Endothelial cell of umbilical vein (primary cell): ENCODE measurements at regions not wholly inside any gene's neighbourhood (a gene's known extent, or its start where the extent isn't known, plus 50 kb on each side); places are given as distances from the start of the nearest gene placed in this dataset.

Experiments used
- BruUV-seq: library from RNA; stranded (reverse); fragments of 400-500 nt; replicated peaks from 2 replicates; lab custom pipeline; 2021; lab: Mats Ljungman, UMichigan
- CTCF ChIA-PET: fragments of 300-600, 350-600 bp; sonication (Branson Sonifier 250); formaldehyde crosslinking; loops from one replicate; lab custom pipeline; 2021; ENCODE audit warnings: antibody characterized with exemption, inconsistent platforms; lab: Charles Lee
- POLR2A ChIA-PET: fragments of 300-600, 350-600 bp; sonication (Branson Sonifier 250); formaldehyde crosslinking; loops from one replicate; lab custom pipeline; 2021; ENCODE audit warnings: antibody characterized with exemption, inconsistent platforms; lab: Charles Lee
- DNase-seq: peaks from one replicate; pipeline ENCODE4 v3.0.0-alpha.2; 2011; ENCODE audit warnings: low read depth, low spot score
- FAIRE-seq: peaks from 2 replicates; lab custom pipeline; 2011; peaks lifted over from hg19 to GRCh38; lab: Jason Lieb, UNC
- H2AFZ ChIP-seq: 2 replicates; pipeline ENCODE4 v1.6.0; 2012; ENCODE audit warnings: low read depth, low read length, control low read depth, inconsistent platforms
- H3K27ac ChIP-seq: 2 replicates; pipeline ENCODE4 v1.5.1; 2011; ENCODE audit warnings: low read depth, mild to moderate bottlenecking, control low read depth, low read length, moderate library complexity; ENCODE audit not compliant: insufficient read depth
- H3K27me3 ChIP-seq, 2 experiments: 2 replicates each; pipeline versions ENCODE4 v1.6.0 to v1.6.1; 2011; ENCODE audit warnings: low read length in 2 of 2, mixed read lengths in 1 of 2; ENCODE audit not compliant: control insufficient read depth in 2 of 2, insufficient read depth in 2 of 2
- H3K36me3 ChIP-seq, 2 experiments: 2 replicates in 1 of 2; 3 replicates in 1 of 2; pipeline ENCODE4 v1.5.1; 2011; ENCODE audit warnings: low read length in 2 of 2, mild to moderate bottlenecking in 1 of 2, moderate library complexity in 1 of 2; ENCODE audit not compliant: control insufficient read depth in 2 of 2, insufficient read depth in 2 of 2; ENCODE audit errors: extremely low read depth in 1 of 2
- H3K4me1 ChIP-seq: 3 replicates; pipeline ENCODE4 v1.5.1; 2011; ENCODE audit warnings: mild to moderate bottlenecking, low read length; ENCODE audit not compliant: control insufficient read depth, insufficient read depth; ENCODE audit errors: extremely low read depth
- H3K4me2 ChIP-seq: 2 replicates; pipeline ENCODE4 v1.6.1; 2011; ENCODE audit warnings: low read length, control low read depth, mixed read lengths; ENCODE audit not compliant: insufficient read depth
- H3K4me3 ChIP-seq, 3 experiments: fragments of 200-600 bp in 1 of 3; sonication (generic), shearing (Covaris generic) in 1 of 3; replicated peaks in 1 of 3; 2 replicates each; pipeline ENCODE4 v1.5.1; 2011 to 2016; ENCODE audit warnings: control low read depth in 3 of 3, low read length in 3 of 3, mild to moderate bottlenecking in 2 of 3, inconsistent platforms in 1 of 3, low read depth in 1 of 3, moderate library complexity in 1 of 3; ENCODE audit not compliant: insufficient read depth in 1 of 3
- H3K79me2 ChIP-seq: 2 replicates; pipeline ENCODE4 v1.6.0; 2012; ENCODE audit warnings: low read length, inconsistent platforms; ENCODE audit not compliant: control insufficient read depth, insufficient read depth
- H3K9ac ChIP-seq: replicated peaks from 2 replicates; pipeline ENCODE3; 2011; ENCODE audit warnings: low read length, control low read depth; ENCODE audit not compliant: insufficient read depth; ENCODE audit errors: extremely low read depth
- H3K9me1 ChIP-seq: replicated peaks from 3 replicates; pipeline ENCODE4 v1.6.0; 2011; ENCODE audit warnings: mild to moderate bottlenecking, low read length; ENCODE audit not compliant: control insufficient read depth, insufficient read depth; ENCODE audit errors: extremely low read depth
- H3K9me3 ChIP-seq: replicated peaks from 2 replicates; pipeline ENCODE4 v1.5.1; 2012; ENCODE audit warnings: low read length, inconsistent platforms; ENCODE audit not compliant: control insufficient read depth, insufficient read depth
- H4K20me1 ChIP-seq: replicated peaks from 2 replicates; pipeline ENCODE3; 2011; ENCODE audit warnings: mild to moderate bottlenecking, low read length; ENCODE audit not compliant: control insufficient read depth, insufficient read depth; ENCODE audit errors: extremely low read depth
- CTCF ChIP-seq, 2 donors: IDR thresholded peaks; 1 replicate in 1 of 2; 2 replicates in 1 of 2; pipeline ENCODE4 v1.5.1; 2011; ENCODE audit warnings: low read length in 2 of 2, mild to moderate bottlenecking in 2 of 2, moderate library complexity in 2 of 2, control low read depth in 1 of 2, inconsistent platforms in 1 of 2, low read depth in 1 of 2; ENCODE audit not compliant: insufficient read depth in 1 of 2; ENCODE audit errors: extremely low read depth in 1 of 2
- EZH2 ChIP-seq: IDR thresholded peaks from 2 replicates; pipeline ENCODE4 v1.6.1; 2012; ENCODE audit warnings: borderline replicate concordance, low read depth, mild to moderate bottlenecking, moderate library complexity, low read length, inconsistent platforms; ENCODE audit not compliant: severe bottlenecking
- FOS ChIP-seq: IDR thresholded peaks from 2 replicates; pipeline ENCODE4 v1.6.1; 2011; ENCODE audit warnings: mild to moderate bottlenecking, low read length, moderate library complexity, borderline replicate concordance; ENCODE audit not compliant: insufficient read depth
- GATA2 ChIP-seq: IDR thresholded peaks from 2 replicates; pipeline ENCODE4 v1.7.0; 2011; ENCODE audit warnings: low read depth, mild to moderate bottlenecking, moderate library complexity, mixed read lengths, low read length; ENCODE audit not compliant: insufficient read length, insufficient read depth
- JUN ChIP-seq: IDR thresholded peaks from 2 replicates; pipeline ENCODE4 v1.6.1; 2011; ENCODE audit warnings: borderline replicate concordance, low read depth; ENCODE audit not compliant: insufficient read length, insufficient read depth
- MAX ChIP-seq: IDR thresholded peaks from 2 replicates; pipeline ENCODE4 v1.6.1; 2011; ENCODE audit not compliant: insufficient read depth, insufficient read length
- MYC ChIP-seq: IDR thresholded peaks from one replicate; pipeline ENCODE4 v1.6.1; 2011; ENCODE audit warnings: mild to moderate bottlenecking, low read depth, low read length
- POLR2A ChIP-seq: IDR thresholded peaks from 2 replicates; pipeline ENCODE4 v1.6.1; 2012; ENCODE audit warnings: low read depth, mild to moderate bottlenecking, control low read depth, low read length
- POLR2AphosphoS5 ChIP-seq: IDR thresholded peaks from 2 replicates; pipeline ENCODE4 v1.6.1; 2012; ENCODE audit warnings: low read depth, mild to moderate bottlenecking, control low read depth, low read length, moderate library complexity; ENCODE audit not compliant: insufficient read depth
- dilution Hi-C: fragments of 300-500 bp; cut with MboI; formaldehyde crosslinking; loops from one replicate; pipeline ENCODE4 v1.15.0; 2019; ENCODE audit warnings: low sequenced_read_pairs; ENCODE audit not compliant: extremely low pct_ligation_motif_present
- intact Hi-C: fragments of 100-400 bp; cut with micrococcal nuclease; formaldehyde crosslinking; loops from one replicate; pipeline ENCODE4 v1.10.0; 2022

- Histone ChIP-seq H3K4me3 (no peak overlapping the region), H3K27me3 (no peaks in the 10 kb centered on the region), H3K79me2 (no peaks in the 10 kb centered on the region), H3K4me2 (no peak overlapping the region), H3K9me3 (no peaks in the 10 kb centered on the region), H3K9me1 (no peaks in the 10 kb centered on the region), H4K20me1 (no peaks in the 10 kb centered on the region), H3K27ac (no peak overlapping the region), H3K36me3 (no peaks in the 10 kb centered on the region), H3K9ac (no peak overlapping the region), H2AFZ (no peak overlapping the region), H3K4me1 (no peaks in the 10 kb centered on the region)
- DNase-seq = no peak
- intact Hi-C loops (no loop called here), dilution Hi-C loops (no loop called here)
- TF ChIP-seq POLR2AphosphoS5 = no peak
- no peak for TF ChIP-seq JUN
- TF ChIP-seq EZH2 = no peak
- TF ChIP-seq MYC = no peak
- no peak for TF ChIP-seq GATA2
- no peak for TF ChIP-seq POLR2A
- POLR2A ChIA-PET = no interaction called here
- no TSS peak for BruUV-seq
- CTCF ChIA-PET = no interaction called here
- FAIRE-seq = no peak
These were observed 119.8 kb upstream of the SPAG17 start for GRCh38 chr1:118304722-118305359.

GRCh38 chr1:118303534-118303933, 118.5 kb upstream of the SPAG17 start:
- POLR2A ChIA-PET = no interaction called here
- BruUV-seq = no TSS peak

More at GRCh38 chr1:118303534-118303933, 118.5 kb upstream of the SPAG17 start:
- H4K20me1 ChIP-seq = no peaks in the 10 kb centered on the region
- no peaks in the 10 kb centered on the region for H3K4me1 ChIP-seq
- H3K4me3 ChIP-seq = no peak overlapping the region
- no peaks in the 10 kb centered on the region for H3K27me3 ChIP-seq
- TF ChIP-seq POLR2A = no peak
- no peak for TF ChIP-seq CTCF (IDR thresholded peaks at IDR 0.05; ENCODE audit: extremely low read depth in 1 of 2, insufficient read depth in 1 of 2, low read depth in 1 of 2, low read length in 2 of 2)
- TF ChIP-seq GATA2 = no peak
- no peak for TF ChIP-seq EZH2
- no peak for TF ChIP-seq POLR2AphosphoS5
- no peak for TF ChIP-seq MAX
- TF ChIP-seq JUN = no peak
- no peak for TF ChIP-seq FOS
- no peak for TF ChIP-seq MYC
- H3K9me3 ChIP-seq = no peaks in the 10 kb centered on the region
- CTCF ChIA-PET = no interaction called here
- H3K36me3 ChIP-seq = no peaks in the 10 kb centered on the region
- DNase-seq (no peak), FAIRE-seq (no peak)
- H3K27ac ChIP-seq = no peak overlapping the region
- H3K4me2 ChIP-seq = no peak overlapping the region
- no peak overlapping the region for H2AFZ ChIP-seq
- dilution Hi-C loops (no loop called here), intact Hi-C loops (no loop called here)
- H3K9me1 ChIP-seq = no peaks in the 10 kb centered on the region
- H3K79me2 ChIP-seq = no peaks in the 10 kb centered on the region
- no peak overlapping the region for H3K9ac ChIP-seq
